ENCODE measurements at regions not wholly inside any gene's neighbourhood (a gene's known extent, or its start where the extent isn't known, plus 50 kb on each side); places are given as distances from the start of the nearest gene placed in this dataset.
"Not testable (repeated sequence)": the region's sequence is repeated elsewhere in the genome, so short reads cannot be mapped to it uniquely, and the experiment has no call there.

DNA sequence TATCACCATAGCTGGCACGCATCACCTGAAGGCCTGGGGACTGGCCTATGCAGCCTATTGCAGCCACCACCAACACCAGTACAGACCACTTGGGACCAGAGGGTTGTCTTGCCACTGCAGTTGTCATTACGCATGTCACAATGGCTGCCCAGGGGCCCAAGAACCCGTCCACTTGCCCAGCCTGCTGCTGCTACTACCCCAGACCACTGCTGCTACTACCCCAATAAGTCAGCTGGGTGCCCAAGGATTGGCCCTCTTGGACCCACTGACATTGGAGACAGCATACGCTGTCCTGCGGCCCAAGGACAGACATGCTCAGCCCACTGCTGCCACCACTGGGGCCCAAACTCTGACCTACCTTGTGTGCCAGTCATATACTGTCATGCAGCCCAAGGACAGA, 102.7 kb upstream of the OR9Q1 start:
- H3K9me3 ChIP-seq (ENCODE audit: control insufficient read depth, low read length) = no peaks in the 10 kb centered on the region
- WGBS = 91% methylated on average over 5 of the region's 5 CpGs
- intact Hi-C loops (cut with DNase I) = no loop called here
- ATAC-seq (peak in 1 of 2 donors; percentile 40), DNase-seq (no peak)
- no peaks in the 10 kb centered on the region for H3K27me3 ChIP-seq (ENCODE audit: control insufficient read depth, insufficient read depth)
- no peak overlapping the region for H3K4me3 ChIP-seq (ENCODE audit: low read length)
- no peaks in the 10 kb centered on the region for H3K4me1 ChIP-seq (ENCODE audit: control insufficient read depth, insufficient read depth, low read length)
- no peak overlapping the region for H3K27ac ChIP-seq (ENCODE audit: low read length)

DNA sequence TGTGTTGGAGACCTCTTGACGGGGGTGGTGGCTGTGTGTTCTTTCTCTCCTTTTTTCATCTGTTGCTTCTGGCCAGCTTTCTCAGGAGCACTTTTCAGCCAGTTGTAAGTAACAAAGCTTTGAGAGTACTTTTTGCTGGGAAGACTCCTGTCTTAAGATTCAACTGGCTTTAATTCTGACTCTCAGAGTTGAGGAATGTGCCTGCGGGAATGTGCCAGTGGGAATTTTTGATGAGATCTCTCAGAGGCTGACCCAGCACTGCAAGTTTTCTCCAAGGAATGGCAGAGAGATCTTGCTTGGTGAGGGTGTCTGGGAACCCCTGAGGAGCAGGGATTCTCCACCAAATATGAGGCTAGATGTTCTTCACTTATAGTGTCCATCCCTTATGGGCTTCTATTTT, 91.6 kb upstream of the OR9Q1 start:
- WGBS = 83% methylated on average over 2 of the region's 2 CpGs
- DNase-seq = no peak

DNA sequence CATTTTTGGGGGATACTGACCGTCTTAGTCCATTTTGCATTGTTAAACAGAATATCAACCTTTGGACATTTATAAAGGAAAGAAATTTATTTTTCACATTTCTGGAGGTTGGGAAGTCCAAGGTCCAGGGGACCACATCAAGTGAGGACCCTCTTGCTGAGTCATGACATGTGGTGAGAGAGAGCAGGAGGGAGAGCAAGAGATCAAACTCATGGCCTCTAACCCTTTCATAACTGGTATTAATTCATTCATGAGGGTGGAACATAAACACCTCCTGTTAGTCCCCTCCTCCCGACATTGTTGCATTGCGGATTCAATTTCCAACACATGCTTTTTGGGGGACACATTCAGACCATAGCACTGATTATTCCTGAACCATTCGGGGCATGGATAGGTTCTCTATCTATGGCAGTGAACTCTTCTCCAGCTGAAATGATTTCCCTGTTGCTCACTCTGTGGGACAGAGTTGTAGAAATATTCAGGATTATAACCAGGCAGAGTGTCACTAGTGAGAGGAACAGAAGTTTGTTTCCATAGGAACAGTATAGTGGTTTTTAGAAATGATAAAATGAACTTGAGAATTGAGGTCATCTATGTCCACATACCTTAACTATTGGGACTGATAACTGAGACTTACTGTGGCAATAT, 88.2 kb upstream of the OR9Q1 start:
- DNase-seq (no peak), ATAC-seq (no peak)
- no peak overlapping the region for H3K4me3 ChIP-seq (ENCODE audit: low read length)
- H3K9me3 ChIP-seq (ENCODE audit: control insufficient read depth, low read length) = no peaks in the 10 kb centered on the region
- no peak overlapping the region for H3K27ac ChIP-seq (ENCODE audit: low read length)
- H3K27me3 ChIP-seq (ENCODE audit: control insufficient read depth, insufficient read depth) = no peaks in the 10 kb centered on the region
- H3K4me1 ChIP-seq (ENCODE audit: control insufficient read depth, insufficient read depth, low read length) = no peaks in the 10 kb centered on the region
- intact Hi-C loops (cut with DNase I) = no loop called here
- WGBS = 90% methylated on average over 4 of the region's 4 CpGs

More for the DNA sequence above, 91.6 kb upstream of the OR9Q1 start:
- Histone ChIP-seq H3K27me3 (ENCODE audit: control insufficient read depth, insufficient read depth) (no peaks in the 10 kb centered on the region), H3K9me3 (ENCODE audit: control insufficient read depth, low read length) (no peaks in the 10 kb centered on the region), H3K4me3 (ENCODE audit: low read length) (no peak overlapping the region), H3K4me1 (ENCODE audit: control insufficient read depth, insufficient read depth, low read length) (no peaks in the 10 kb centered on the region), H3K27ac (ENCODE audit: low read length) (no peak overlapping the region)
- intact Hi-C loops (cut with DNase I) = no loop called here
- no peak for ATAC-seq

DNA sequence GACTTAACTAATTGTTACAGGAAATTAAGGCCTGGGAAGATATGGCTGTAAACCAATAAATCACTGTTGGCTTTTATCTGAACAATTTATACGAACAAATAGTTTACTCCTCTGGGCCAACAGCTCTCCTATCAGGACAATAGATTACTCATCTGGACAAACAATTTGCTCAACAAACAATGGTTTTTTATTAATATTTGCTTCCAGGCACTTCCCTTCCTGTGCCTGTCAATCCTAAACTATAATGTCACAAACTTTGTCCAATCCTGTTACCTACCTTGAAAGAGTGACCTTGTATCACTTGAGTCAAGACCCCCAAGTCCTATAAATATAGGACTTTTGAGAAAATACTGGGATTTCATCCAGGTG, 87.6 kb upstream of the OR9Q1 start:
- H3K27ac ChIP-seq (ENCODE audit: low read length) = no peak overlapping the region
- intact Hi-C loops (cut with DNase I) = no loop called here
- DNase-seq = no peak
- WGBS = 44% methylated on average over 1 of the region's 1 CpG
- H3K4me3 ChIP-seq (ENCODE audit: low read length) = no peak overlapping the region
- no peaks in the 10 kb centered on the region for H3K9me3 ChIP-seq (ENCODE audit: control insufficient read depth, low read length)
- no peaks in the 10 kb centered on the region for H3K27me3 ChIP-seq (ENCODE audit: control insufficient read depth, insufficient read depth)
- no peak for ATAC-seq
- H3K4me1 ChIP-seq (ENCODE audit: control insufficient read depth, insufficient read depth, low read length) = no peaks in the 10 kb centered on the region

DNA sequence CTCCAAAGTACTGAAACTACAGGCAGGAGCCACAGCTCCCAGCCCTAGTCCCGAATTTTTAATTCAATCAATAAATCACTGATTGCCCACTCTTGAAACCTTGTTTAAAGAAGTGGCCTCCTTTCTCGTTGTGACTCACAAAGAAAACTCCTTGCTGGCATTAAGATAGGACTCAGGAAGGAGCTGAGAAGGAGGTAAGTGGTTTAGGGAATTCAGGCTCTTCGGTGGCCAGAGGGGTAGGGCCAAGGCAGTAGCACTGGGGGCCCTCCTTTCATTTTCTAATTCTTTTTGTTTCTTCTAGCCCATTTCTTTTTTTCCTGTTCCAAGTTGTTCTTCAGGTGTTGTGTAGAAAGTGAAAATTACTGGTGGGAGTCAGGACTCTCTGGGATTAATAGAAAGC, 86.2 kb upstream of the OR9Q1 start:
- WGBS = 73% methylated on average over 3 of the region's 3 CpGs
- intact Hi-C loops (cut with DNase I) = no loop called here
- H3K27me3 ChIP-seq (ENCODE audit: control insufficient read depth, insufficient read depth) = no peaks in the 10 kb centered on the region
- H3K27ac ChIP-seq (ENCODE audit: low read length) = no peak overlapping the region
- no peaks in the 10 kb centered on the region for H3K9me3 ChIP-seq (ENCODE audit: control insufficient read depth, low read length)
- ATAC-seq (no peak), DNase-seq (no peak)
- H3K4me1 ChIP-seq (ENCODE audit: control insufficient read depth, insufficient read depth, low read length) = no peaks in the 10 kb centered on the region
- H3K4me3 ChIP-seq (ENCODE audit: low read length) = no peak overlapping the region

DNA sequence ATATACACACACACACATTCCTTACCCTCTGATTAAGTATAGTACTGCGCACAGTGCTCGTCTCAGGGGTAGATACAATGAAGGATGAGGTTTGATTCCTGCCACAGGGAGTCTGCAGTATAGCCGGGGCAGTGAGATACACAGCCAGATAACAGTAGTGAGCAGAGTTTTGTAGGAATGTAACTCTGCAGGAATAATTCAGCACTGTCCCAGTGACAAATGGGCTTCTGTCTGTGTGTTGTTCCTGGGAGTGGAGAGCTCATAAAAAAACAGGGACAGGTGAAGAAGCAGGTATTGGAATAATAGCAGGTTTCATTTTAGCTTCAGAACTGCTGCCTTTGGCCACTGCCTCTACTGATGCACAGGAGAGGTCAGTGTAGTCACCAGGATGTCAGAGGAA, 85.3 kb upstream of the OR9Q1 start:
- Histone ChIP-seq H3K9me3 (ENCODE audit: control insufficient read depth, low read length) (no peaks in the 10 kb centered on the region), H3K27me3 (ENCODE audit: control insufficient read depth, insufficient read depth) (no peaks in the 10 kb centered on the region), H3K4me3 (ENCODE audit: low read length) (no peak overlapping the region), H3K4me1 (ENCODE audit: control insufficient read depth, insufficient read depth, low read length) (no peaks in the 10 kb centered on the region), H3K27ac (ENCODE audit: low read length) (no peak overlapping the region)
- WGBS = 55% methylated on average over 3 of the region's 3 CpGs
- ATAC-seq (no peak), DNase-seq (no peak)
- intact Hi-C loops (cut with DNase I) = no loop called here

DNA sequence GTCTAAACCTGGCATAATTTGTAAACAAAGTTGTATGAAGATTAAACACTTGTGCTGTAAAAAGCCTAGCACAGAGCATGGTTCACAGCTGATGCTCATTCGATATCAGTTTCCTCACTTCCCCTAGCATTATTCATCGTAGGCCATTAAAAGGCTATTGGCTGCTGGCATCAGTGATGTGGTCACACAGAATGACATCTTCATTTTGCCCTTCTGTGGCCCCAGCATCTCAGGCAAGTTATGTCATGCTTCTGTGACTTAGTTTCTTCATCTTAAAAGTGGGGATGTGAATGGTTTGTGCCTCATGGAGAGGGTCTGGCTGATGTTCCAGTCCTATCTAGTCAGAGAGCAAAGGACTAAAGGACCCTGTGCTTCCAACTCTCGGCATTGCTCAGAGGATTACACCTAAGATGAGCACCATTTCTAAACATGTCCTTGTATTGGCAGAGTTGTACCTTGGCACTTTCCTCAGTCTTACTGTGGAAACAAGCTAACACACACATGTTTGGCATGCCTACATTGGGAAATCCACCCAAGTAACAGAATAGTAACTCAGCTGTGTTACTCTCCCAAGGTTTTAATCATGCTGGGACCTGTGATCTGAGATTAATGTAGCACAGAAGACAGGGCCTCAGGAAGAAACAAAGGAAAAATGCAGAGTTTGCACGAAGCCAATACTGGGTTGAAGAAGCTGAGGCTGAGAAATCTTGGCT, 83.5 kb upstream of the OR9Q1 start:
- intact Hi-C loops (cut with DNase I) = no loop called here
- Histone ChIP-seq H3K4me3 (ENCODE audit: low read length) (no peak overlapping the region), H3K27ac (ENCODE audit: low read length) (no peak overlapping the region), H3K27me3 (ENCODE audit: control insufficient read depth, insufficient read depth) (no peaks in the 10 kb centered on the region), H3K9me3 (ENCODE audit: control insufficient read depth, low read length) (no peaks in the 10 kb centered on the region), H3K4me1 (ENCODE audit: control insufficient read depth, insufficient read depth, low read length) (no peaks in the 10 kb centered on the region)
- WGBS = 75% methylated on average over 4 of the region's 4 CpGs
- no peak for ATAC-seq
- no peak for DNase-seq

DNA sequence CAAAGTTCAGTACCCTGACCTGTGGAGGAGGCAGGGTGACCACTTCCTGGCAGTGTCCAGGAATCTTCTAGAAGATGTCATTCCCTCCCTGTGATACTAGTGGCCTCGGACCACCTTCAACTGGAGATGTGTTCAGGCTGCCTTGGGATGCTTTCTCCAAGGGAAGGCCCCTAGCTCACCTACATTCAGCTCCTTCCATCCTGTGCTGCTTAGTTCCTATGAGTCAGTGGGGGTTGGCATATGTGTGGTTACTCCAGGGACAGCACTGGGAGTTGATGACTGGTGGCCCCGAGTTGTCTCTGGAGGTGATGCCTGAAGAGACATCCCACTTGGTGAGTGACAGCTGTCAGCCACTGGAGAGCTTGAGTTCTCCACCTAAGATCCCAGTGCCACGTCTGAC, 81.8 kb upstream of the OR9Q1 start:
- H3K27me3 ChIP-seq (ENCODE audit: control insufficient read depth, insufficient read depth) = no peaks in the 10 kb centered on the region
- H3K27ac ChIP-seq (ENCODE audit: low read length) = no peak overlapping the region
- 81% methylated on average over 3 of the region's 3 CpGs for WGBS
- no peaks in the 10 kb centered on the region for H3K4me1 ChIP-seq (ENCODE audit: control insufficient read depth, insufficient read depth, low read length)
- intact Hi-C loops (cut with DNase I) = no loop called here
- H3K9me3 ChIP-seq (ENCODE audit: control insufficient read depth, low read length) = no peaks in the 10 kb centered on the region
- DNase-seq (no peak), ATAC-seq (no peak)
- H3K4me3 ChIP-seq (ENCODE audit: low read length) = no peak overlapping the region

DNA sequence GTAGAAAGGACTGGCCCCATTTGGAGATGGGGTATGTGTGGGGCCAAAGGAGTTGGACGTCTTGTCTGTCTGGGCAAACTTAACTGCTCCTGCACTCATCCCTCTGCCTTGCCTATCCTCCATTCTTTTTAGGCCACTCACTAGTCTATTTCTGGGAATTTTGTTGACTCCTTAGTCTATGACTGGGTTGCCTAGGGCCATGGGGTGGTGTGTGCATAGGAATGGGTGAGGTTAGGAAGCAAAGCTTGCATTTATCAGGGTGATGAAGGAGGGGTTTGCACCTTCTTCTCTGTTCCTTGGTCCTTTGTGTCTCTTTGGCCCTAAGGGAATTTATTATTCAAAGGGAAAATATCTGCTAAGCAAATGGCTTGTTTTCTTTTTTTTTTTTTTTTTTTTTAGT, 80.9 kb upstream of the OR9Q1 start:
- H3K9me3 ChIP-seq (ENCODE audit: control insufficient read depth, low read length) = no peaks in the 10 kb centered on the region
- intact Hi-C loops (cut with DNase I) = no loop called here
- WGBS = 76% methylated on average over 1 of the region's 1 CpG

DNA sequence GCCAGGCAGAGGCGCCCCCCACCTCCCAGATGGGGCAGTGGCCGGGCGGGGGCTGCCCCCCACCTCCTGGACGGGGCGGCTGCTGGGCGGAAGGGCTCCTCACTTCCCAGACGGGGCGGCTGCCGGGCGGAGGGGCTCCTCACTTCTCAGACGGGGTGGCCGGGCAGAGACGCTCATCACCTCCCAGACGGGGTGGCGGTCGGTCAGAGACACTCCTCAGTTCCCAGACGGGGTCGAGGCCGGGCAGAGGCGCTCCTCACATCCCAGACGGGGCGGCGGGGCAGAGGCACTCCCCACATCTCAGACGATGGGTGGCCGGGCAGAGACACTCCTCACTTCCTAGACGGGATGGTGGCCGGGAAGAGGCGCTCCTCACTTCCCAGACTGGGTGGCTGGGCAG, 79.9 kb upstream of the OR9Q1 start:
- H3K9me3 ChIP-seq (ENCODE audit: control insufficient read depth, low read length); H3K27me3 ChIP-seq (ENCODE audit: control insufficient read depth, insufficient read depth); ATAC-seq; H3K4me3 ChIP-seq (ENCODE audit: low read length); H3K27ac ChIP-seq (ENCODE audit: low read length); intact Hi-C loops (cut with DNase I); H3K4me1 ChIP-seq (ENCODE audit: control insufficient read depth, insufficient read depth, low read length): not testable (repeated sequence)
- DNase-seq = peak in 1 of 3 donors; percentile 47
- WGBS = 91% methylated on average over 28 of the region's 28 CpGs

More for the DNA sequence above, 80.9 kb upstream of the OR9Q1 start:
- ATAC-seq = no peak
- no peak overlapping the region for H3K4me3 ChIP-seq (ENCODE audit: low read length)
- no peak overlapping the region for H3K27ac ChIP-seq (ENCODE audit: low read length)
- H3K4me1 ChIP-seq (ENCODE audit: control insufficient read depth, insufficient read depth, low read length) = no peaks in the 10 kb centered on the region
- DNase-seq = no peak
- no peaks in the 10 kb centered on the region for H3K27me3 ChIP-seq (ENCODE audit: control insufficient read depth, insufficient read depth)

DNA sequence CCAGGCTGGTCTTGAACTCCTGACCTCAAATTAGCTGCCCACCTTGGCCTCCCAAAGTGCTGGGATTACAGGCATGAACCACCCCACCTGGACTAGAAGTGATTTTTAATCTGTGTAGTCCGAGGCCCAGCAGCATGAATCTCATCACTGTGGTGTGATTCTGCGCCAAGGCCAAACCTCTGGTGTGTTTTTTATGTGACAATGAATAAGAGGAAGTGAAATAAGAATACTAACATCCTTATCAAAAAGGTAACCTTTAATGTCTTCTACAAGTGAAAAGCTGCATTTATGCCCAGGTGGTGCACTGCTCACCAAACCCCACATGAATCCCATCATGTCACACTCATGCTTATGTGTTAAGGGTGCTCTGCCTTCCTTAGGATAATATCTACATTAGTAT, 77.1 kb upstream of the OR9Q1 start:
- no peaks in the 10 kb centered on the region for H3K4me1 ChIP-seq (ENCODE audit: control insufficient read depth, insufficient read depth, low read length)
- DNase-seq = no peak
- H3K4me3 ChIP-seq (ENCODE audit: low read length) = no peak overlapping the region
- H3K27ac ChIP-seq (ENCODE audit: low read length) = no peak overlapping the region
- ATAC-seq = no peak
- no peaks in the 10 kb centered on the region for H3K27me3 ChIP-seq (ENCODE audit: control insufficient read depth, insufficient read depth)
- WGBS = 60% methylated on average over 2 of the region's 2 CpGs
- intact Hi-C loops (cut with DNase I) = no loop called here
- no peaks in the 10 kb centered on the region for H3K9me3 ChIP-seq (ENCODE audit: control insufficient read depth, low read length)

DNA sequence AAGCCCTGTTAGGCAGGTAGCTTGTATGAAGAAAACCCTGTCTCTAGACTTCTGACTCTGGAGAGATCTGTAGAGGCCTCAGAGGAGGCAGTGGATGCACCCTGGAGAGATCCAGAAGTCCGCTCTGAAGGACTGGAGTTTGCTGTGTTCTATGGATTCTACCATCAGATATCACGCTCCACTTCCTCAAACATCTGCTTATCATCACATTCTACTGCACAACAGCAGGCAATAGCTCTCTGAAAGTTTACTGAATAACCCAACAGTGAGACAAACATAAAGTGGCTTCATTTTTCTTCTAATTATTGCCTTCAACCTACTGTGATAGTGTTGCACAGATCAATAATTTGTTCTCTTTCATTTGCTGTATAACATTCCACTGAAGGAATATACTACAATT, 59.0 kb upstream of the OR9Q1 start:
- Histone ChIP-seq H3K27me3 (ENCODE audit: control insufficient read depth, insufficient read depth) (no peaks in the 10 kb centered on the region), H3K27ac (ENCODE audit: low read length) (no peak overlapping the region), H3K4me3 (ENCODE audit: low read length) (no peak overlapping the region), H3K9me3 (ENCODE audit: control insufficient read depth, low read length) (no peaks in the 10 kb centered on the region), H3K4me1 (ENCODE audit: control insufficient read depth, insufficient read depth, low read length) (no peaks in the 10 kb centered on the region)
- intact Hi-C loops (cut with DNase I) = no loop called here
- WGBS = 82% methylated on average over 2 of the region's 2 CpGs
- no peak for ATAC-seq
- DNase-seq = no peak
